ENCODE measurements at regions not wholly inside any gene's neighbourhood (a gene's known extent, or its start where the extent isn't known, plus 50 kb on each side); places are given as distances from the start of the nearest gene placed in this dataset.

GRCh38 chr11:37298173-37298572 lies 700.1 kb upstream of the RAG2 start:
- Histone ChIP-seq H3K27ac (no peak overlapping the region), H3K27me3 (ENCODE audit: insufficient read depth in 3 of 3, low read length in 2 of 3) (no peaks in the 10 kb centered on the region), H3K9me3 (no peaks in the 10 kb centered on the region), H3K4me1 (no peaks in the 10 kb centered on the region), H3K4me3 (no peak overlapping the region), H3K36me3 (ENCODE audit: insufficient read depth in 1 of 2, low read depth in 1 of 2) (no peaks in the 10 kb centered on the region)
- 50 to 62% (median 55%) methylated on average over 2 of the region's 2 CpGs for WGBS, 3 donors
- no peak for TF ChIP-seq CTCF (IDR thresholded peaks at IDR 0.05)
- no peak for ATAC-seq
- DNase-seq: no peak
- intact Hi-C loops (cut with DNase I): no loop called here

GRCh38 chr11:37286890-37287289 lies 688.9 kb upstream of the RAG2 start:
- H3K9me3 ChIP-seq: no peaks in the 10 kb centered on the region
- 76 to 81% (median 80%) methylated on average over 3 of the region's 3 CpGs for WGBS, 3 donors
- no peaks in the 10 kb centered on the region for H3K36me3 ChIP-seq (ENCODE audit: insufficient read depth in 1 of 2, low read depth in 1 of 2)
- no peak overlapping the region for H3K27ac ChIP-seq
- ATAC-seq (no peak), DNase-seq (no peak)
- H3K27me3 ChIP-seq (ENCODE audit: insufficient read depth in 3 of 3, low read length in 2 of 3): no peaks in the 10 kb centered on the region
- no peak for TF ChIP-seq CTCF (IDR thresholded peaks at IDR 0.05)
- no peak overlapping the region for H3K4me3 ChIP-seq
- intact Hi-C loops (cut with DNase I): no loop called here
- no peaks in the 10 kb centered on the region for H3K4me1 ChIP-seq

- Histone ChIP-seq H3K27ac (no peak overlapping the region), H3K36me3 (ENCODE audit: insufficient read depth in 1 of 2, low read depth in 1 of 2) (no peaks in the 10 kb centered on the region), H3K4me3 (no peak overlapping the region), H3K4me1 (no peaks in the 10 kb centered on the region), H3K9me3 (no peaks in the 10 kb centered on the region), H3K27me3 (ENCODE audit: insufficient read depth in 3 of 3, low read length in 2 of 3) (no peaks in the 10 kb centered on the region)
- TF ChIP-seq CTCF (IDR thresholded peaks at IDR 0.05): no peak
- ATAC-seq (no peak), DNase-seq (no peak)
- intact Hi-C loops (cut with DNase I): no loop called here
Observed at GRCh38 chr11:37282367-37282766, 684.3 kb upstream of the RAG2 start.

GRCh38 chr11:37280200-37280599 lies 682.2 kb upstream of the RAG2 start:
- Histone ChIP-seq H3K27ac (no peak overlapping the region), H3K4me3 (no peak overlapping the region), H3K36me3 (ENCODE audit: insufficient read depth in 1 of 2, low read depth in 1 of 2) (no peaks in the 10 kb centered on the region), H3K9me3 (no peaks in the 10 kb centered on the region), H3K27me3 (ENCODE audit: insufficient read depth in 3 of 3, low read length in 2 of 3) (no peaks in the 10 kb centered on the region), H3K4me1 (no peaks in the 10 kb centered on the region)
- WGBS, 3 donors: 27 to 35% (median 31%) methylated on average over 2 of the region's 2 CpGs
- intact Hi-C loops (cut with DNase I): no loop called here
- no peak for TF ChIP-seq CTCF (IDR thresholded peaks at IDR 0.05)
- DNase-seq (no peak), ATAC-seq (no peak)

GRCh38 chr11:37277896-37278465 lies 679.9 kb upstream of the RAG2 start:
- ATAC-seq: no peak
- H3K27me3 ChIP-seq (ENCODE audit: insufficient read depth in 3 of 3, low read length in 2 of 3): no peaks in the 10 kb centered on the region
- H3K4me1 ChIP-seq: no peaks in the 10 kb centered on the region
- TF ChIP-seq CTCF (IDR thresholded peaks at IDR 0.05): no peak
- H3K36me3 ChIP-seq (ENCODE audit: insufficient read depth in 1 of 2, low read depth in 1 of 2): no peaks in the 10 kb centered on the region
- 88 to 92% (median 92%) methylated on average over 3 of the region's 3 CpGs for WGBS, 3 donors
- no peaks in the 10 kb centered on the region for H3K9me3 ChIP-seq
- no peak for DNase-seq
- H3K4me3 ChIP-seq: no peak overlapping the region
- intact Hi-C loops (cut with DNase I): no loop called here
- no peak overlapping the region for H3K27ac ChIP-seq

All from psoas muscle (tissue), 7 donors.